ENCODE measurements at regions not wholly inside any gene's neighbourhood (a gene's known extent, or its start where the extent isn't known, plus 50 kb on each side); places are given as distances from the start of the nearest gene placed in this dataset.
"Not testable (repeated sequence)": the region's sequence is repeated elsewhere in the genome, so short reads cannot be mapped to it uniquely, and the experiment has no call there.

- no peak for DNase-seq (ENCODE audit: low read depth)
- TF ChIP-seq CTCF (IDR thresholded peaks at IDR 0.05; ENCODE audit: low read length, missing control alignments): no peak
- no peak overlapping the region for H3K4me3 ChIP-seq (replicated peaks; ENCODE audit: low read depth, low read length)
These were observed 267.6 kb downstream of the FAM43A start for GRCh38 chr3:194953291-194953690.

GRCh38 chr3:194955546-194955945 is 269.9 kb downstream of the FAM43A start:
- TF ChIP-seq CTCF (IDR thresholded peaks at IDR 0.05; ENCODE audit: low read length, missing control alignments): no peak
- no peak overlapping the region for H3K4me3 ChIP-seq (replicated peaks; ENCODE audit: low read depth, low read length)
- no peak for DNase-seq (ENCODE audit: low read depth)

- DNase-seq (ENCODE audit: low read depth): no peak
- TF ChIP-seq CTCF (IDR thresholded peaks at IDR 0.05; ENCODE audit: low read length, missing control alignments): no peak
These were observed 270.5 kb downstream of the FAM43A start for GRCh38 chr3:194955979-194956696.

GRCh38 chr3:194956697-194957396 is 271.2 kb downstream of the FAM43A start:
- no peak for DNase-seq (ENCODE audit: low read depth)
- no peak overlapping the region for H3K4me3 ChIP-seq (replicated peaks; ENCODE audit: low read depth, low read length)

More at GRCh38 chr3:194955979-194956696, 270.5 kb downstream of the FAM43A start:
- no peak overlapping the region for H3K4me3 ChIP-seq (replicated peaks; ENCODE audit: low read depth, low read length)

GRCh38 chr3:194957743-194958240 is 272.1 kb downstream of the FAM43A start:
- no peak overlapping the region for H3K4me3 ChIP-seq (replicated peaks; ENCODE audit: low read depth, low read length)
- TF ChIP-seq CTCF (IDR thresholded peaks at IDR 0.05; ENCODE audit: low read length, missing control alignments): no peak
- DNase-seq (ENCODE audit: low read depth): no peak

More at GRCh38 chr3:194956697-194957396, 271.2 kb downstream of the FAM43A start:
- TF ChIP-seq CTCF (IDR thresholded peaks at IDR 0.05; ENCODE audit: low read length, missing control alignments): no peak

- H3K4me3 ChIP-seq (replicated peaks; ENCODE audit: low read depth, low read length): no peak overlapping the region
- no peak for DNase-seq (ENCODE audit: low read depth)
- TF ChIP-seq CTCF (IDR thresholded peaks at IDR 0.05; ENCODE audit: low read length, missing control alignments): no peak
These were observed 273.5 kb downstream of the FAM43A start for GRCh38 chr3:194959217-194959616.

GRCh38 chr3:194959666-194960065 is 274.0 kb downstream of the FAM43A start:
- DNase-seq (ENCODE audit: low read depth); H3K4me3 ChIP-seq (replicated peaks; ENCODE audit: low read depth, low read length): not testable (repeated sequence)

Measured in fibroblast of pulmonary artery (primary cell).